OCI-LY7 (cell line): ENCODE measurements at regions not wholly inside any gene's neighbourhood (a gene's known extent, or its start where the extent isn't known, plus 50 kb on each side); places are given as distances from the start of the nearest gene placed in this dataset.

Experiments
- CTCF ChIP-seq: fragments of 200-600 bp; sonication (generic); conservative IDR thresholded peaks from 2 replicates; pipeline ENCODE4 v1.5.1; 2014; ENCODE audit warnings: mild to moderate bottlenecking, antibody characterized with exemption, low read length, moderate library complexity, mixed read lengths
- EZH2phosphoT487 ChIP-seq: fragments of 200-600 bp; sonication (generic); IDR thresholded peaks from 2 replicates; pipeline ENCODE4 v1.6.1; 2018; ENCODE audit warnings: low read depth, borderline replicate concordance, mild to moderate bottlenecking, mixed run types, antibody characterized with exemption, low read length, moderate library complexity, mixed read lengths

GRCh38 chr14:31935391-31935790 is 141.7 kb upstream of the ARHGAP5 start:
- no peak for TF ChIP-seq CTCF
- no peak for TF ChIP-seq EZH2phosphoT487
